HEK293 (cell line): ENCODE measurements at regions not wholly inside any gene's neighbourhood (a gene's known extent, or its start where the extent isn't known, plus 50 kb on each side); places are given as distances from the start of the nearest gene placed in this dataset.
A peak's percentile ranks its signal among the peaks of the same experiment; 100 is the strongest.

ENCODE experiments used
- CTCF ChIA-PET: fragments of 350-600 bp; formaldehyde crosslinking; extraction: SDS; loops from one replicate; lab custom pipeline; 2021; ENCODE audit warnings: antibody characterized with exemption; lab: Yijun Ruan, JAX
- POLR2A ChIA-PET: fragments of 300-600 bp; formaldehyde crosslinking; extraction: SDS; loops from one replicate; lab custom pipeline; 2020; ENCODE audit warnings: antibody characterized with exemption, inconsistent platforms; lab: Yijun Ruan, JAX
- H3K27ac ChIP-seq: fragments of 200-500 bp; sonication (Bioruptor generic); 2 replicates; pipeline ENCODE4 v1.5.1; 2014; ENCODE audit warnings: low read depth, low read length, control low read depth, inconsistent platforms; ENCODE audit errors: extremely low read depth
- H3K36me3 ChIP-seq, 2 experiments: fragments of 200-500 bp in 1 of 2; sonication (Bioruptor generic) in 1 of 2; 1 replicate in 1 of 2; 2 replicates in 1 of 2; pipeline ENCODE4 v1.5.1; 2014 to 2017; ENCODE audit warnings: inconsistent platforms in 2 of 2, low read length in 2 of 2; ENCODE audit not compliant: control insufficient read depth in 2 of 2, insufficient read depth in 1 of 2
- H3K4me1 ChIP-seq: fragments of 200-500 bp; sonication (Bioruptor generic); 2 replicates; pipeline ENCODE4 v1.5.1; 2014; ENCODE audit warnings: mild to moderate bottlenecking, low read length, inconsistent platforms; ENCODE audit not compliant: control insufficient read depth, insufficient read depth
- H3K4me3 ChIP-seq: 2 replicates; pipeline ENCODE4 v1.5.1; 2011; ENCODE audit warnings: low read depth, mild to moderate bottlenecking, control low read depth, low read length, moderate library complexity
- H3K9me3 ChIP-seq: fragments of 200-500 bp; sonication (Bioruptor generic); 2 replicates; pipeline ENCODE4 v1.5.1; 2014; ENCODE audit warnings: low read depth, low read length, inconsistent platforms; ENCODE audit not compliant: control insufficient read depth, insufficient read depth
- BCL11A ChIP-seq: fragments of 450-650 bp; formaldehyde crosslinking; IDR thresholded peaks from 2 replicates; pipeline ENCODE4 v1.5.1; 2016; ENCODE audit warnings: low read depth, missing biosample characterization, missing genetic modification characterization
- GLIS1 ChIP-seq: fragments of 450-650 bp; formaldehyde crosslinking; IDR thresholded peaks from 2 replicates; pipeline ENCODE4 v1.5.1; 2016; ENCODE audit warnings: missing biosample characterization, missing genetic modification characterization
- HIC1 ChIP-seq: fragments of 450-650 bp; formaldehyde crosslinking; IDR thresholded peaks from 2 replicates; pipeline ENCODE4 v1.5.1; 2016; ENCODE audit warnings: missing biosample characterization, missing genetic modification characterization
- OSR2 ChIP-seq: fragments of 450-650 bp; formaldehyde crosslinking; IDR thresholded peaks from 2 replicates; pipeline ENCODE4 v1.5.1; 2016; ENCODE audit warnings: missing biosample characterization, missing genetic modification characterization
- RBAK ChIP-seq: fragments of 450-650 bp; formaldehyde crosslinking; IDR thresholded peaks from 2 replicates; pipeline ENCODE4 v1.5.1; 2016; ENCODE audit warnings: missing biosample characterization, missing genetic modification characterization
- WT1 ChIP-seq: fragments of 450-650 bp; formaldehyde crosslinking; IDR thresholded peaks from 2 replicates; pipeline ENCODE4 v1.5.1; 2016; ENCODE audit warnings: missing biosample characterization, missing genetic modification characterization
- ZBTB1 ChIP-seq: fragments of 450-650 bp; formaldehyde crosslinking; IDR thresholded peaks from 2 replicates; pipeline ENCODE4 v1.5.1; 2016; ENCODE audit warnings: missing biosample characterization, missing genetic modification characterization
- ZBTB11 ChIP-seq: fragments of 450-650 bp; formaldehyde crosslinking; conservative IDR thresholded peaks from 2 replicates; pipeline ENCODE4 v1.5.1; 2016; ENCODE audit warnings: low read depth, missing biosample characterization, missing genetic modification characterization
- ZBTB20 ChIP-seq: fragments of 450-650 bp; formaldehyde crosslinking; IDR thresholded peaks from 2 replicates; pipeline ENCODE4 v1.5.1; 2016; ENCODE audit warnings: missing biosample characterization, missing genetic modification characterization
- ZNF114 ChIP-seq: fragments of 450-650 bp; formaldehyde crosslinking; IDR thresholded peaks from 2 replicates; pipeline ENCODE4 v1.5.0; 2017; ENCODE audit warnings: missing biosample characterization, missing genetic modification characterization
- ZNF175 ChIP-seq: fragments of 450-650 bp; formaldehyde crosslinking; IDR thresholded peaks from 2 replicates; pipeline ENCODE4 v1.5.1; 2016; ENCODE audit warnings: missing biosample characterization, missing genetic modification characterization
- ZNF184 ChIP-seq: fragments of 450-650 bp; IDR thresholded peaks from 2 replicates; pipeline ENCODE4 v1.5.1; 2018; ENCODE audit warnings: missing biosample characterization, mild to moderate bottlenecking, missing genetic modification characterization
- ZNF202 ChIP-seq: fragments of 450-650 bp; formaldehyde crosslinking; IDR thresholded peaks from 2 replicates; pipeline ENCODE4 v1.5.1; 2016; ENCODE audit warnings: missing biosample characterization, missing genetic modification characterization, borderline replicate concordance
- ZNF23 ChIP-seq: fragments of 450-650 bp; formaldehyde crosslinking; IDR thresholded peaks from 2 replicates; pipeline ENCODE4 v1.5.1; 2016; ENCODE audit warnings: missing biosample characterization, missing genetic modification characterization, borderline replicate concordance
- ZNF394 ChIP-seq: fragments of 450-650 bp; formaldehyde crosslinking; IDR thresholded peaks from 2 replicates; pipeline ENCODE4 v1.5.1; 2016; ENCODE audit warnings: missing biosample characterization, missing genetic modification characterization, mild to moderate bottlenecking, moderate library complexity, borderline replicate concordance
- ZNF423 ChIP-seq: fragments of 450-650 bp; formaldehyde crosslinking; IDR thresholded peaks from 2 replicates; pipeline ENCODE4 v1.5.1; 2016; ENCODE audit warnings: missing biosample characterization, missing genetic modification characterization
- ZNF548 ChIP-seq: fragments of 450-650 bp; formaldehyde crosslinking; IDR thresholded peaks from 2 replicates; pipeline ENCODE4 v1.5.1; 2016; ENCODE audit warnings: missing biosample characterization, missing genetic modification characterization
- ZNF561 ChIP-seq: fragments of 450-650 bp; IDR thresholded peaks from 2 replicates; pipeline ENCODE4 v1.5.1; 2018; ENCODE audit warnings: missing biosample characterization, missing genetic modification characterization, borderline replicate concordance
- ZNF585B ChIP-seq: fragments of 450-650 bp; formaldehyde crosslinking; IDR thresholded peaks from 2 replicates; pipeline ENCODE4 v1.5.1; 2016; ENCODE audit warnings: missing biosample characterization, missing genetic modification characterization
- ZNF600 ChIP-seq: fragments of 450-650 bp; formaldehyde crosslinking; IDR thresholded peaks from 2 replicates; pipeline ENCODE4 v1.5.1; 2016; ENCODE audit warnings: missing biosample characterization, missing genetic modification characterization
- ZNF621 ChIP-seq: fragments of 450-650 bp; formaldehyde crosslinking; IDR thresholded peaks from 2 replicates; pipeline ENCODE4 v1.5.1; 2017; ENCODE audit warnings: missing biosample characterization, missing genetic modification characterization
- ZNF664 ChIP-seq: fragments of 450-650 bp; formaldehyde crosslinking; IDR thresholded peaks from 2 replicates; pipeline ENCODE4 v1.5.1; 2016; ENCODE audit warnings: missing biosample characterization, missing genetic modification characterization
- ZNF747 ChIP-seq: fragments of 450-650 bp; formaldehyde crosslinking; IDR thresholded peaks from 2 replicates; pipeline ENCODE4 v1.5.1; 2016; ENCODE audit warnings: missing biosample characterization, missing genetic modification characterization
- TF ChIP-seq, protein P1 (sequence below): fragments of 450-650 bp; formaldehyde crosslinking; IDR thresholded peaks from 2 replicates; pipeline ENCODE4 v1.5.1; 2017; ENCODE audit warnings: missing biosample characterization, mild to moderate bottlenecking, missing genetic modification characterization, moderate library complexity
- TF ChIP-seq, protein P2 (sequence below): fragments of 450-650 bp; formaldehyde crosslinking; IDR thresholded peaks from 2 replicates; pipeline ENCODE4 v1.5.1; 2016; ENCODE audit warnings: missing biosample characterization, missing genetic modification characterization

GRCh38 chr5:125357660-125358059 is 611.2 kb upstream of the ZNF608 start (continued):
- TF ChIP-seq ZNF664 (tag by site-specific recombination): no peak
- no peak for TF ChIP-seq ZNF23 (tag by site-specific recombination)
- no peak for TF ChIP-seq ZNF184
- TF ChIP-seq ZNF423 (tag by site-specific recombination): 0 out of 2 replicates have a peak, but pooled peaks have one; percentile 55
- TF ChIP-seq ZNF202 (tag by site-specific recombination): no peak
- TF ChIP-seq, protein P1, sequence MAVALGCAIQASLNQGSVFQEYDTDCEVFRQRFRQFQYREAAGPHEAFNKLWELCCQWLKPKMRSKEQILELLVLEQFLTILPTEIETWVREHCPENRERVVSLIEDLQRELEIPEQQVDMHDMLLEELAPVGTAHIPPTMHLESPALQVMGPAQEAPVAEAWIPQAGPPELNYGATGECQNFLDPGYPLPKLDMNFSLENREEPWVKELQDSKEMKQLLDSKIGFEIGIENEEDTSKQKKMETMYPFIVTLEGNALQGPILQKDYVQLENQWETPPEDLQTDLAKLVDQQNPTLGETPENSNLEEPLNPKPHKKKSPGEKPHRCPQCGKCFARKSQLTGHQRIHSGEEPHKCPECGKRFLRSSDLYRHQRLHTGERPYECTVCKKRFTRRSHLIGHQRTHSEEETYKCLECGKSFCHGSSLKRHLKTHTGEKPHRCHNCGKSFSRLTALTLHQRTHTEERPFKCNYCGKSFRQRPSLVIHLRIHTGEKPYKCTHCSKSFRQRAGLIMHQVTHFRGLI (tag by site-specific recombination): peak; percentile 72; the same call in 1 of the 2 replicates
- no peak for TF ChIP-seq OSR2
- TF ChIP-seq GLIS1 (tag by site-specific recombination): peak; percentile 51; the same call in 1 of the 2 replicates
- no peak for TF ChIP-seq ZNF548

GRCh38 chr5:125365747-125366146 is 619.3 kb upstream of the ZNF608 start:
- no peak for TF ChIP-seq ZNF561 (tag by site-specific recombination)
- TF ChIP-seq, protein P2, sequence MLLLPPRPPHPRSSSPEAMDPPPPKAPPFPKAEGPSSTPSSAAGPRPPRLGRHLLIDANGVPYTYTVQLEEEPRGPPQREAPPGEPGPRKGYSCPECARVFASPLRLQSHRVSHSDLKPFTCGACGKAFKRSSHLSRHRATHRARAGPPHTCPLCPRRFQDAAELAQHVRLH (tag by site-specific recombination): no peak
- no peak for TF ChIP-seq ZNF175 (tag by site-specific recombination)
- no peak for TF ChIP-seq ZNF747 (tag by site-specific recombination)
- TF ChIP-seq ZNF621 (tag by site-specific recombination): no peak
- TF ChIP-seq ZBTB1 (tag by site-specific recombination): no peak
- no peak for TF ChIP-seq RBAK (tag by site-specific recombination)
- TF ChIP-seq ZNF114: no peak
- TF ChIP-seq ZNF600 (tag by site-specific recombination): no peak
- no peak for TF ChIP-seq HIC1 (tag by site-specific recombination)
- TF ChIP-seq ZBTB20 (tag by site-specific recombination): no peak
- TF ChIP-seq ZNF394 (tag by site-specific recombination): no peak
- TF ChIP-seq ZBTB11: no peak
- no peak for TF ChIP-seq ZNF585B (tag by site-specific recombination)
- TF ChIP-seq WT1 (tag by site-specific recombination): no peak
- TF ChIP-seq BCL11A (tag by site-specific recombination): no peak
- no peak for TF ChIP-seq ZNF548
- no peak for TF ChIP-seq ZNF423 (tag by site-specific recombination)
- TF ChIP-seq, all 188 proteins: peak for 0
- H3K4me3 ChIP-seq: no peak overlapping the region
- peaks cover 3% of the 10 kb centered on the region; the same call in 1 of the 2 replicates for H3K4me1 ChIP-seq
- no peaks in the 10 kb centered on the region for H3K9me3 ChIP-seq
- no peak overlapping the region for H3K27ac ChIP-seq
- ChIA-PET POLR2A (no interaction called here), CTCF (interaction anchor here (0.7 kb wide), 1 partner anchor 1425 kb away, joined by 3 read pairs; no protein-coding TSS in a partner anchor)
- no peaks in the 10 kb centered on the region for H3K36me3 ChIP-seq
